Breast epithelium (tissue), 3 donors: ENCODE measurements at regions not wholly inside any gene's neighbourhood (a gene's known extent, or its start where the extent isn't known, plus 50 kb on each side); places are given as distances from the start of the nearest gene placed in this dataset.
"Not testable (repeated sequence)": the region's sequence is repeated elsewhere in the genome, so short reads cannot be mapped to it uniquely, and the experiment has no call there.

Experiments
- CTCF ChIP-seq, 3 donors: fragments of 450-650 bp; IDR thresholded peaks; one replicate each; pipeline ENCODE4 v1.5.1; 2016 to 2017; ENCODE audit warnings: antibody characterized with exemption in 3 of 3, mild to moderate bottlenecking in 3 of 3, moderate library complexity in 3 of 3
- POLR2A ChIP-seq: fragments of 450-650 bp; IDR thresholded peaks from one replicate; pipeline ENCODE4 v1.6.1; 2016; ENCODE audit warnings: antibody characterized with exemption, mild to moderate bottlenecking, moderate library complexity

DNA sequence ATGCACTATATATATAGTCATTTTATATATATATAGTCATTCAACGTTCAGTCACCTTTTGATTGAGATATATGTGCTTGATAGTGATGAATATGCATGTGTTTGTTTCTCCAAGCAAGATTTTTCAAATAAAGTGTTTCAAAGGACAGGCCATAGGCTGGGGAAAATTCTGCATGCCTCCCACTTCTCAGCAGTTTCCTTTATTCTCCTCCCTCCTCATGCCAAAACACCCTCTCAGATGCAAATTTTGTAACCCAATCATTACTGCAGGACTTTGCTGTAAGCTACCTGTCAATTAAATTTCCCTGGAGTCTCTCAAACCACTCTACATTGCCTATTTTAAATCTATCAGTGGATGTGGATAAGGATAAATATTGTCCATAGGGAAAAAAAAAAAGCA lies 65.6 kb upstream of the SLC39A8 start:
- not testable (repeated sequence) for TF ChIP-seq POLR2A; CTCF (IDR thresholded peaks at IDR 0.05)
